ENCODE measurements at regions not wholly inside any gene's neighbourhood (a gene's known extent, or its start where the extent isn't known, plus 50 kb on each side); places are given as distances from the start of the nearest gene placed in this dataset.

GRCh38 chr15:37245358-37245757 is 145.0 kb upstream of the MEIS2 start:
- no peak for DNase-seq (ENCODE audit: low read depth in 1 of 2, low spot score in 1 of 2)
- no peak overlapping the region for H3K4me3 ChIP-seq (replicated peaks; ENCODE audit: insufficient read depth, low read length)
- H3K27me3 ChIP-seq (ENCODE audit: insufficient read depth, poor library complexity, severe bottlenecking): no peaks in the 10 kb centered on the region
- no peak overlapping the region for H3K27ac ChIP-seq (replicated peaks)
- no peak for TF ChIP-seq SPI1 (IDR thresholded peaks at IDR 0.05; ENCODE audit: borderline replicate concordance, low read depth)
- no peak for TF ChIP-seq GABPA (IDR thresholded peaks at IDR 0.05; ENCODE audit: low read depth)
- no peak for TF ChIP-seq POLR2AphosphoS5 (IDR thresholded peaks at IDR 0.05; ENCODE audit: low read depth)
- no peak for TF ChIP-seq REST (IDR thresholded peaks at IDR 0.05; ENCODE audit: insufficient replicate concordance, low read depth)
- TF ChIP-seq, protein P1, sequence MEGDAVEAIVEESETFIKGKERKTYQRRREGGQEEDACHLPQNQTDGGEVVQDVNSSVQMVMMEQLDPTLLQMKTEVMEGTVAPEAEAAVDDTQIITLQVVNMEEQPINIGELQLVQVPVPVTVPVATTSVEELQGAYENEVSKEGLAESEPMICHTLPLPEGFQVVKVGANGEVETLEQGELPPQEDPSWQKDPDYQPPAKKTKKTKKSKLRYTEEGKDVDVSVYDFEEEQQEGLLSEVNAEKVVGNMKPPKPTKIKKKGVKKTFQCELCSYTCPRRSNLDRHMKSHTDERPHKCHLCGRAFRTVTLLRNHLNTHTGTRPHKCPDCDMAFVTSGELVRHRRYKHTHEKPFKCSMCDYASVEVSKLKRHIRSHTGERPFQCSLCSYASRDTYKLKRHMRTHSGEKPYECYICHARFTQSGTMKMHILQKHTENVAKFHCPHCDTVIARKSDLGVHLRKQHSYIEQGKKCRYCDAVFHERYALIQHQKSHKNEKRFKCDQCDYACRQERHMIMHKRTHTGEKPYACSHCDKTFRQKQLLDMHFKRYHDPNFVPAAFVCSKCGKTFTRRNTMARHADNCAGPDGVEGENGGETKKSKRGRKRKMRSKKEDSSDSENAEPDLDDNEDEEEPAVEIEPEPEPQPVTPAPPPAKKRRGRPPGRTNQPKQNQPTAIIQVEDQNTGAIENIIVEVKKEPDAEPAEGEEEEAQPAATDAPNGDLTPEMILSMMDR (IDR thresholded peaks at IDR 0.05; ENCODE audit: insufficient read depth, low read length): no peak

- Histone ChIP-seq H3K27me3 (ENCODE audit: insufficient read depth, poor library complexity, severe bottlenecking) (no peaks in the 10 kb centered on the region), H3K4me3 (replicated peaks; ENCODE audit: insufficient read depth, low read length) (no peak overlapping the region), H3K27ac (replicated peaks) (no peak overlapping the region)
- no peak for DNase-seq (ENCODE audit: low read depth in 1 of 2, low spot score in 1 of 2)
- TF ChIP-seq GABPA (IDR thresholded peaks at IDR 0.05; ENCODE audit: low read depth): no peak
- no peak for TF ChIP-seq REST (IDR thresholded peaks at IDR 0.05; ENCODE audit: insufficient replicate concordance, low read depth)
- no peak for TF ChIP-seq POLR2AphosphoS5 (IDR thresholded peaks at IDR 0.05; ENCODE audit: low read depth)
- TF ChIP-seq, protein P1 (IDR thresholded peaks at IDR 0.05; ENCODE audit: insufficient read depth, low read length): no peak
- no peak for TF ChIP-seq SPI1 (IDR thresholded peaks at IDR 0.05; ENCODE audit: borderline replicate concordance, low read depth)
Observed at GRCh38 chr15:37246065-37246464, 145.7 kb upstream of the MEIS2 start.

- no peak overlapping the region for H3K4me3 ChIP-seq (replicated peaks; ENCODE audit: insufficient read depth, low read length)
Observed at GRCh38 chr15:37246856-37247255, 146.5 kb upstream of the MEIS2 start.

More at GRCh38 chr15:37246856-37247255, 146.5 kb upstream of the MEIS2 start:
- no peak for TF ChIP-seq REST (IDR thresholded peaks at IDR 0.05; ENCODE audit: insufficient replicate concordance, low read depth)
- no peak for TF ChIP-seq GABPA (IDR thresholded peaks at IDR 0.05; ENCODE audit: low read depth)
- TF ChIP-seq SPI1 (IDR thresholded peaks at IDR 0.05; ENCODE audit: borderline replicate concordance, low read depth): no peak
- TF ChIP-seq, protein P1 (IDR thresholded peaks at IDR 0.05; ENCODE audit: insufficient read depth, low read length): no peak
- no peak for TF ChIP-seq POLR2AphosphoS5 (IDR thresholded peaks at IDR 0.05; ENCODE audit: low read depth)
- Histone ChIP-seq H3K27ac (replicated peaks) (no peak overlapping the region), H3K27me3 (ENCODE audit: insufficient read depth, poor library complexity, severe bottlenecking) (no peaks in the 10 kb centered on the region)
- DNase-seq (ENCODE audit: low read depth in 1 of 2, low spot score in 1 of 2): no peak

All from HL-60 (cell line).